ENCODE measurements at regions not wholly inside any gene's neighbourhood (a gene's known extent, or its start where the extent isn't known, plus 50 kb on each side); places are given as distances from the start of the nearest gene placed in this dataset.

- no peaks in the 10 kb centered on the region for H3K36me3 ChIP-seq (ENCODE audit: control insufficient read depth in 2 of 2, extremely low read depth in 1 of 2, insufficient read depth in 2 of 2, low read length in 2 of 2)
- no peak overlapping the region for H3K27ac ChIP-seq (ENCODE audit: insufficient read depth, low read depth, low read length)
- no peak overlapping the region for H3K4me2 ChIP-seq (ENCODE audit: insufficient read depth, low read length)
- no peaks in the 10 kb centered on the region for H3K9me3 ChIP-seq (replicated peaks; ENCODE audit: control insufficient read depth, insufficient read depth, low read length)
- ChIA-PET CTCF (no interaction called here), POLR2A (no interaction called here)
- H4K20me1 ChIP-seq (replicated peaks; ENCODE audit: control insufficient read depth, extremely low read depth, insufficient read depth, low read length) = no peaks in the 10 kb centered on the region
- dilution Hi-C loops (cut with MboI; ENCODE audit: extremely low pct_ligation_motif_present, low sequenced_read_pairs) (no loop called here), intact Hi-C loops (cut with micrococcal nuclease) (no loop called here)
- no peak for FAIRE-seq
- H3K27me3 ChIP-seq (ENCODE audit: control insufficient read depth in 2 of 2, insufficient read depth in 2 of 2, low read length in 2 of 2) = no peaks in the 10 kb centered on the region
- no peak for TF ChIP-seq CTCF (IDR thresholded peaks at IDR 0.05; ENCODE audit: extremely low read depth in 1 of 2, insufficient read depth in 1 of 2, low read depth in 1 of 2, low read length in 2 of 2)
- no peak for TF ChIP-seq EZH2 (IDR thresholded peaks at IDR 0.05; ENCODE audit: borderline replicate concordance, low read depth, low read length, severe bottlenecking)
- no peak for TF ChIP-seq POLR2A (IDR thresholded peaks at IDR 0.05; ENCODE audit: low read depth, low read length)
- TF ChIP-seq JUN (IDR thresholded peaks at IDR 0.05; ENCODE audit: borderline replicate concordance, insufficient read depth, insufficient read length, low read depth) = no peak
- TF ChIP-seq POLR2AphosphoS5 (IDR thresholded peaks at IDR 0.05; ENCODE audit: insufficient read depth, low read depth, low read length) = no peak
- no peak for TF ChIP-seq FOS (IDR thresholded peaks at IDR 0.05; ENCODE audit: borderline replicate concordance, insufficient read depth, low read length)
- TF ChIP-seq MYC (IDR thresholded peaks at IDR 0.05; ENCODE audit: low read depth, low read length) = no peak
- TF ChIP-seq MAX (IDR thresholded peaks at IDR 0.05; ENCODE audit: insufficient read depth, insufficient read length) = no peak
- no peak for TF ChIP-seq GATA2 (IDR thresholded peaks at IDR 0.05; ENCODE audit: insufficient read depth, insufficient read length, low read depth, low read length)
- H3K4me1 ChIP-seq (ENCODE audit: control insufficient read depth, extremely low read depth, insufficient read depth, low read length) = no peaks in the 10 kb centered on the region
- H3K79me2 ChIP-seq (ENCODE audit: control insufficient read depth, insufficient read depth, low read length) = no peaks in the 10 kb centered on the region
- H2AFZ ChIP-seq (ENCODE audit: low read depth, low read length) = no peak overlapping the region
- no peak overlapping the region for H3K4me3 ChIP-seq (replicated peaks in 1 of 3; ENCODE audit: insufficient read depth in 1 of 3, low read depth in 1 of 3, low read length in 3 of 3)
- no peak overlapping the region for H3K9ac ChIP-seq (replicated peaks; ENCODE audit: extremely low read depth, insufficient read depth, low read length)
- BruUV-seq (replicated peaks) = no TSS peak
- DNase-seq (ENCODE audit: low read depth, low spot score) = no peak
- H3K9me1 ChIP-seq (replicated peaks; ENCODE audit: control insufficient read depth, extremely low read depth, insufficient read depth, low read length) = no peaks in the 10 kb centered on the region
Measured at GRCh38 chr11:119779195-119780071, 50.4 kb upstream of the NECTIN1 start.

Measured in endothelial cell of umbilical vein (primary cell).